H1 (cell line): ENCODE measurements at regions not wholly inside any gene's neighbourhood (a gene's known extent, or its start where the extent isn't known, plus 50 kb on each side); places are given as distances from the start of the nearest gene placed in this dataset.

Experiments
- CTCF ChIA-PET: fragments of 300-600 bp; sonication (Branson Sonifier 250); formaldehyde crosslinking; loops from one replicate; lab custom pipeline; 2021; ENCODE audit not compliant: partially characterized antibody; lab: Charles Lee
- POLR2A ChIA-PET: fragments of 300-600 bp; sonication (Branson Sonifier 250); formaldehyde crosslinking; loops from one replicate; lab custom pipeline; 2021; ENCODE audit warnings: inconsistent platforms; ENCODE audit not compliant: partially characterized antibody; lab: Charles Lee
- DNase-seq, 2 experiments: peaks; one replicate each; pipeline versions ENCODE4 v3.0.0 to v3.0.0-alpha.2; 2010 to 2022; ENCODE audit warnings: low spot score in 2 of 2, low read depth in 1 of 2, mixed read lengths in 1 of 2
- FAIRE-seq: peaks from 2 replicates; lab custom pipeline; 2011; peaks lifted over from hg19 to GRCh38; lab: Jason Lieb, UNC
- H2AFZ ChIP-seq: 2 replicates; pipeline ENCODE4 v1.8.1; 2012; ENCODE audit warnings: low read length, inconsistent platforms
- H2AK5ac ChIP-seq: 2 replicates; pipeline ENCODE4 v1.6.1; 2013; ENCODE audit warnings: low read depth, low read length
- H2BK120ac ChIP-seq: replicated peaks from 2 replicates; pipeline ENCODE3; 2013; ENCODE audit warnings: low read depth, low read length, inconsistent platforms
- H2BK12ac ChIP-seq: 2 replicates; pipeline ENCODE4 v1.6.1; 2013; ENCODE audit warnings: low read depth, low read length
- H2BK15ac ChIP-seq: 2 replicates; pipeline ENCODE4 v1.6.1; 2013; ENCODE audit warnings: low read length
- H2BK20ac ChIP-seq: 2 replicates; pipeline ENCODE4 v1.6.1; 2013; ENCODE audit warnings: low read length
- H2BK5ac ChIP-seq: 2 replicates; pipeline ENCODE4 v1.6.1; 2013; ENCODE audit warnings: low read depth, low read length
- H3K14ac ChIP-seq: 2 replicates; pipeline ENCODE4 v1.6.1; 2013; ENCODE audit warnings: inconsistent platforms; ENCODE audit not compliant: insufficient read length
- H3K18ac ChIP-seq: 2 replicates; pipeline ENCODE4 v1.6.1; 2013; ENCODE audit warnings: low read length; ENCODE audit errors: extremely low read depth
- H3K23ac ChIP-seq: 2 replicates; pipeline ENCODE4 v1.6.1; 2013; ENCODE audit warnings: inconsistent platforms; ENCODE audit not compliant: insufficient read length
- H3K23me2 ChIP-seq: 2 replicates; pipeline ENCODE4 v1.6.1; 2013; ENCODE audit warnings: low read depth, low read length
- H3K27ac ChIP-seq: 2 replicates; pipeline ENCODE4 v1.6.1; 2011; ENCODE audit warnings: low read depth, low read length, inconsistent platforms
- H3K27me3 ChIP-seq, 4 experiments: replicated peaks in 1 of 4; 1 replicate in 1 of 4; 2 replicates in 3 of 4; pipeline versions ENCODE4 v1.6.1 to v1.8.1; 2011 to 2013; ENCODE audit warnings: low read length in 3 of 4, mild to moderate bottlenecking in 3 of 4, inconsistent platforms in 2 of 4, mixed read lengths in 2 of 4, moderate library complexity in 1 of 4; ENCODE audit not compliant: control insufficient read depth in 3 of 4, insufficient read depth in 3 of 4; ENCODE audit errors: extremely low read depth in 1 of 4
- H3K36me3 ChIP-seq, 4 experiments: 2 replicates each; pipeline versions ENCODE4 v1.6.1 to v1.8.1; 2011 to 2013; ENCODE audit warnings: mild to moderate bottlenecking in 4 of 4, low read length in 3 of 4, moderate library complexity in 2 of 4, control low read depth in 1 of 4, inconsistent platforms in 1 of 4; ENCODE audit not compliant: insufficient read depth in 4 of 4, control insufficient read depth in 2 of 4
- H3K4ac ChIP-seq: replicated peaks from 2 replicates; pipeline ENCODE3; 2013; ENCODE audit warnings: low read length, low read depth, mixed read lengths, inconsistent platforms; ENCODE audit not compliant: insufficient read length
- H3K4me1 ChIP-seq, 4 experiments: replicated peaks in 1 of 4; 1 replicate in 1 of 4; 2 replicates in 3 of 4; pipeline versions ENCODE4 v1.6.1 to v1.8.1; 2011 to 2013; ENCODE audit warnings: low read length in 3 of 4, inconsistent platforms in 2 of 4, mixed read lengths in 1 of 4; ENCODE audit not compliant: insufficient read depth in 4 of 4, control insufficient read depth in 3 of 4
- H3K4me2 ChIP-seq, 2 experiments: 2 replicates each; pipeline versions ENCODE4 v1.6.1 to v1.8.1; 2011 to 2013; ENCODE audit warnings: low read depth in 2 of 2, low read length in 2 of 2, control low read depth in 1 of 2, inconsistent platforms in 1 of 2, mild to moderate bottlenecking in 1 of 2; ENCODE audit not compliant: insufficient read depth in 1 of 2
- H3K4me3 ChIP-seq, 4 experiments: fragments of 200-600, 300-600 bp in 1 of 4; sonication (generic), shearing (Covaris generic), sonication (Bioruptor Twin) in 1 of 4; 2 replicates each; pipeline versions ENCODE4 v1.5.1 to v1.8.1; 2011 to 2016; ENCODE audit warnings: low read length in 4 of 4, low read depth in 3 of 4, control low read depth in 2 of 4, inconsistent platforms in 2 of 4, mild to moderate bottlenecking in 2 of 4, mixed read lengths in 1 of 4, moderate library complexity in 1 of 4; ENCODE audit not compliant: insufficient read depth in 2 of 4; ENCODE audit errors: extremely low read depth in 1 of 4
- H3K56ac ChIP-seq: replicated peaks from 2 replicates; pipeline ENCODE3; 2013; ENCODE audit warnings: low read depth, mild to moderate bottlenecking, mixed read lengths, low read length, inconsistent platforms; ENCODE audit not compliant: insufficient read length
- H3K79me1 ChIP-seq: 2 replicates; pipeline ENCODE4 v1.6.1; 2013; ENCODE audit warnings: low read depth, low read length, control low read depth
- H3K79me2 ChIP-seq, 2 experiments: 2 replicates each; pipeline versions ENCODE4 v1.6.1 to v1.8.1; 2012 to 2013; ENCODE audit warnings: low read length in 2 of 2, mild to moderate bottlenecking in 2 of 2, inconsistent platforms in 1 of 2; ENCODE audit not compliant: insufficient read depth in 2 of 2, control insufficient read depth in 1 of 2
- H3K9ac ChIP-seq, 4 experiments: replicated peaks in 1 of 4; 1 replicate in 1 of 4; 2 replicates in 3 of 4; pipeline versions ENCODE4 v1.6.1 to v1.8.1; 2011 to 2013; ENCODE audit warnings: low read depth in 3 of 4, low read length in 3 of 4, control low read depth in 2 of 4, mild to moderate bottlenecking in 2 of 4, moderate library complexity in 2 of 4, inconsistent platforms in 1 of 4; ENCODE audit errors: extremely low read depth in 1 of 4
- H3K9me3 ChIP-seq, 2 experiments: 2 replicates each; pipeline versions ENCODE4 v1.6.1 to v1.8.1; 2012 to 2013; ENCODE audit warnings: mild to moderate bottlenecking in 2 of 2, moderate library complexity in 2 of 2, control low read depth in 1 of 2, inconsistent platforms in 1 of 2, low read depth in 1 of 2, low read length in 1 of 2, mixed read lengths in 1 of 2; ENCODE audit not compliant: insufficient read depth in 2 of 2
- H4K20me1 ChIP-seq, 2 experiments: replicated peaks in 1 of 2; 2 replicates each; pipeline versions ENCODE3 to v1.8.1; 2011 to 2013; ENCODE audit warnings: inconsistent platforms in 2 of 2, low read length in 2 of 2, mild to moderate bottlenecking in 1 of 2; ENCODE audit not compliant: insufficient read depth in 2 of 2, control insufficient read depth in 1 of 2
- H4K5ac ChIP-seq: 2 replicates; pipeline ENCODE4 v1.6.1; 2013; ENCODE audit warnings: low read length, low read depth, mixed read lengths, inconsistent platforms; ENCODE audit not compliant: insufficient read length
- H4K8ac ChIP-seq: 2 replicates; pipeline ENCODE4 v1.8.0; 2013; ENCODE audit warnings: mild to moderate bottlenecking, moderate library complexity, low read length, inconsistent platforms; ENCODE audit not compliant: insufficient read depth; ENCODE audit errors: extremely low read depth
- H4K91ac ChIP-seq: replicated peaks from 2 replicates; pipeline ENCODE3; 2013; ENCODE audit warnings: low read length, mixed read lengths, inconsistent platforms; ENCODE audit not compliant: insufficient read length
- CHD7 ChIP-seq: fragments of 300-600 bp; sonication (generic); IDR thresholded peaks from 2 replicates; pipeline ENCODE4 v1.7.1; 2012; ENCODE audit warnings: low read length, moderate library complexity, mild to moderate bottlenecking, inconsistent platforms; ENCODE audit not compliant: insufficient replicate concordance
- WGBS, 2 experiments: shearing (Covaris generic) in 1 of 2; methylation state at CpG; one replicate each; pipeline versions ENCODE4 v1.1.6 to v1.1.7; 2013 to 2015; ENCODE audit warnings: low lambda C conversion rate in 2 of 2, mixed read lengths in 2 of 2, inconsistent platforms in 1 of 2, low coverage in 1 of 2, missing lambda C conversion rate in 1 of 2; ENCODE audit not compliant: insufficient replicate concordance in 2 of 2, insufficient coverage in 1 of 2, insufficient read length in 1 of 2; ENCODE audit errors: extremely low coverage in 1 of 2, missing lambda C conversion rate in 1 of 2; 5-methylcytosine and 5-hydroxymethylcytosine counted together

- no peak for FAIRE-seq
- Histone ChIP-seq H3K14ac (no peak overlapping the region), H3K79me2 (no peaks in the 10 kb centered on the region), H4K5ac (no peak overlapping the region), H2BK12ac (0 out of 2 replicates have a peak overlapping the region, but pooled peaks have one; percentile 17), H3K23ac (no peak overlapping the region), H3K9me3 (no peaks in the 10 kb centered on the region), H2BK120ac (no peak overlapping the region), H3K36me3 (no peaks in the 10 kb centered on the region), H2BK15ac (no peak overlapping the region), H3K9ac (no peak overlapping the region), H4K8ac (no peak overlapping the region), H3K4me1 (peaks cover 0 to 4% (median 3%) of the 10 kb centered on the region in 4 experiments; a peak in 4 of 7 replicates), H4K91ac (no peak overlapping the region), H2AK5ac (no peak overlapping the region), H3K79me1 (no peaks in the 10 kb centered on the region), H3K18ac (no peak overlapping the region), H3K4ac (no peak overlapping the region), H2BK20ac (no peak overlapping the region), H3K4me3 (no peak overlapping the region), H3K27ac (no peak overlapping the region), H3K56ac (no peak overlapping the region), H2BK5ac (no peak overlapping the region), H2AFZ (no peak overlapping the region), H3K23me2 (no peaks in the 10 kb centered on the region), H3K4me2 (no peak overlapping the region), H4K20me1 (no peaks in the 10 kb centered on the region), H3K27me3 (no peaks in the 10 kb centered on the region; a peak in 1 of 7 replicates)
- WGBS, 2 experiments, result 60% methylated on average over 8 of the region's 8 CpGs; no CpG with 5 or more reads in 1 of the 2 experiments
- ChIA-PET CTCF (no interaction called here), POLR2A (no interaction called here)
- no peak for DNase-seq
- TF ChIP-seq CHD7, result no peak
Measured at GRCh38 chr11:44366741-44367140, 56.8 kb upstream of the ALX4 start.
